ENCODE measurements at regions not wholly inside any gene's neighbourhood (a gene's known extent, or its start where the extent isn't known, plus 50 kb on each side); places are given as distances from the start of the nearest gene placed in this dataset.

DNA sequence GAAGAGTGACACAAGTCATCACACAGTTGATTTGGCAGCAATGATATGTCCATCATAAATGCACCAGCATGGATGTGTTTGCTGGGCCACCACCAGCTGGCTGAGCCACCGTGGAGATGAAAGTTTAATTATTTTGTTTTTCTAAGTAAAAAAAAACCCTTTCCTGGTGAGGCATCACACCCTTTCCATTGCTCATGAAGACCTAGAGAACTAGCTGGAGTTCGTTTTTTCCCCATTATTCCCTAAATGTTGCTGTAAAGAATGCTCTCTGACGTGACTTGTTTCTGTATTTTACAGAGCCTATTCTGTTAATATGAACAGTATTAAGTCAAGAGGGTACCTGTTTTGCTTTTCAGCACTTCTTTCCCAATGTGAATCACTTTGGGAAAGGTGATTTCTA is 257.9 kb downstream of the MSRB3 start:
- TF ChIP-seq, protein P1, sequence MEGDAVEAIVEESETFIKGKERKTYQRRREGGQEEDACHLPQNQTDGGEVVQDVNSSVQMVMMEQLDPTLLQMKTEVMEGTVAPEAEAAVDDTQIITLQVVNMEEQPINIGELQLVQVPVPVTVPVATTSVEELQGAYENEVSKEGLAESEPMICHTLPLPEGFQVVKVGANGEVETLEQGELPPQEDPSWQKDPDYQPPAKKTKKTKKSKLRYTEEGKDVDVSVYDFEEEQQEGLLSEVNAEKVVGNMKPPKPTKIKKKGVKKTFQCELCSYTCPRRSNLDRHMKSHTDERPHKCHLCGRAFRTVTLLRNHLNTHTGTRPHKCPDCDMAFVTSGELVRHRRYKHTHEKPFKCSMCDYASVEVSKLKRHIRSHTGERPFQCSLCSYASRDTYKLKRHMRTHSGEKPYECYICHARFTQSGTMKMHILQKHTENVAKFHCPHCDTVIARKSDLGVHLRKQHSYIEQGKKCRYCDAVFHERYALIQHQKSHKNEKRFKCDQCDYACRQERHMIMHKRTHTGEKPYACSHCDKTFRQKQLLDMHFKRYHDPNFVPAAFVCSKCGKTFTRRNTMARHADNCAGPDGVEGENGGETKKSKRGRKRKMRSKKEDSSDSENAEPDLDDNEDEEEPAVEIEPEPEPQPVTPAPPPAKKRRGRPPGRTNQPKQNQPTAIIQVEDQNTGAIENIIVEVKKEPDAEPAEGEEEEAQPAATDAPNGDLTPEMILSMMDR (IDR thresholded peaks at IDR 0.05): no peak
- TF ChIP-seq POLR2A (IDR thresholded peaks at IDR 0.05): no peak

All from body of pancreas (tissue), 4 donors.